ENCODE measurements at regions not wholly inside any gene's neighbourhood (a gene's known extent, or its start where the extent isn't known, plus 50 kb on each side); places are given as distances from the start of the nearest gene placed in this dataset.
"Not testable (repeated sequence)": the region's sequence is repeated elsewhere in the genome, so short reads cannot be mapped to it uniquely, and the experiment has no call there.

- H3K27ac ChIP-seq: no peak overlapping the region
- no peak for DNase-seq (ENCODE audit: low read depth, low spot score)
Measured at GRCh38 chr7:153158149-153158548, 398.6 kb downstream of the ACTR3B start.

GRCh38 chr7:153170287-153170686, 410.7 kb downstream of the ACTR3B start:
- no peak for DNase-seq (ENCODE audit: low read depth, low spot score)
- no peak overlapping the region for H3K27ac ChIP-seq

GRCh38 chr7:153185936-153186335, 426.4 kb downstream of the ACTR3B start:
- DNase-seq (ENCODE audit: low read depth, low spot score): no peak
- H3K27ac ChIP-seq: no peak overlapping the region

GRCh38 chr7:153188161-153188560, 428.6 kb downstream of the ACTR3B start:
- H3K27ac ChIP-seq: no peak overlapping the region
- DNase-seq (ENCODE audit: low read depth, low spot score): no peak

GRCh38 chr7:153188630-153189029, 429.1 kb downstream of the ACTR3B start:
- no peak for DNase-seq (ENCODE audit: low read depth, low spot score)
- no peak overlapping the region for H3K27ac ChIP-seq

- DNase-seq (ENCODE audit: low read depth, low spot score): no peak
- no peak overlapping the region for H3K27ac ChIP-seq
Measured at GRCh38 chr7:153190452-153190851, 430.9 kb downstream of the ACTR3B start.

GRCh38 chr7:153190986-153191385, 431.4 kb downstream of the ACTR3B start:
- H3K27ac ChIP-seq: no peak overlapping the region
- no peak for DNase-seq (ENCODE audit: low read depth, low spot score)

- DNase-seq (ENCODE audit: low read depth, low spot score): no peak
- no peak overlapping the region for H3K27ac ChIP-seq
Measured at GRCh38 chr7:153193144-153193595, 433.6 kb downstream of the ACTR3B start.

- DNase-seq (ENCODE audit: low read depth, low spot score): no peak
- H3K27ac ChIP-seq: no peak overlapping the region
Measured at GRCh38 chr7:153217032-153217431, 457.5 kb downstream of the ACTR3B start.

GRCh38 chr7:153224890-153225289, 465.3 kb downstream of the ACTR3B start:
- DNase-seq (ENCODE audit: low read depth, low spot score): no peak
- H3K27ac ChIP-seq: no peak overlapping the region

- H3K27ac ChIP-seq; DNase-seq (ENCODE audit: low read depth, low spot score): not testable (repeated sequence)
Measured at GRCh38 chr7:153245136-153245535, 485.6 kb downstream of the ACTR3B start.

GRCh38 chr7:153245809-153246208, 486.3 kb downstream of the ACTR3B start:
- DNase-seq (ENCODE audit: low read depth, low spot score): no peak
- H3K27ac ChIP-seq: no peak overlapping the region

- no peak for DNase-seq (ENCODE audit: low read depth, low spot score)
- no peak overlapping the region for H3K27ac ChIP-seq
Measured at GRCh38 chr7:153247926-153248325, 488.4 kb downstream of the ACTR3B start.

GRCh38 chr7:153258686-153259085, 499.1 kb downstream of the ACTR3B start:
- H3K27ac ChIP-seq: no peak overlapping the region
- DNase-seq (ENCODE audit: low read depth, low spot score): no peak

- DNase-seq (ENCODE audit: low read depth, low spot score): no peak
Measured at GRCh38 chr7:153276394-153276793, 516.8 kb downstream of the ACTR3B start.

GRCh38 chr7:153286763-153287162, 527.2 kb downstream of the ACTR3B start:
- DNase-seq (ENCODE audit: low read depth, low spot score): no peak
- no peak overlapping the region for H3K27ac ChIP-seq

More at GRCh38 chr7:153276394-153276793, 516.8 kb downstream of the ACTR3B start:
- no peak overlapping the region for H3K27ac ChIP-seq

- DNase-seq (ENCODE audit: low read depth, low spot score): no peak
- no peak overlapping the region for H3K27ac ChIP-seq
Measured at GRCh38 chr7:153290066-153290465, 530.5 kb downstream of the ACTR3B start.

- DNase-seq (ENCODE audit: low read depth, low spot score): no peak
- H3K27ac ChIP-seq: no peak overlapping the region
Measured at GRCh38 chr7:153297141-153297540, 537.6 kb downstream of the ACTR3B start.

GRCh38 chr7:153301936-153302335, 542.4 kb downstream of the ACTR3B start:
- no peak for DNase-seq (ENCODE audit: low read depth, low spot score)
- H3K27ac ChIP-seq: no peak overlapping the region

GRCh38 chr7:153320005-153320404, 560.5 kb downstream of the ACTR3B start:
- H3K27ac ChIP-seq: no peak overlapping the region
- no peak for DNase-seq (ENCODE audit: low read depth, low spot score)

- DNase-seq (ENCODE audit: low read depth, low spot score): no peak
- no peak overlapping the region for H3K27ac ChIP-seq
Measured at GRCh38 chr7:153320681-153321080, 561.1 kb downstream of the ACTR3B start.

- H3K27ac ChIP-seq: no peak overlapping the region
- no peak for DNase-seq (ENCODE audit: low read depth, low spot score)
Measured at GRCh38 chr7:153322991-153323390, 563.4 kb downstream of the ACTR3B start.

- no peak for DNase-seq (ENCODE audit: low read depth, low spot score)
- no peak overlapping the region for H3K27ac ChIP-seq
Measured at GRCh38 chr7:153324094-153324493, 564.5 kb downstream of the ACTR3B start.
